AG09319 (cell line): ENCODE measurements at regions not wholly inside any gene's neighbourhood (a gene's known extent, or its start where the extent isn't known, plus 50 kb on each side); places are given as distances from the start of the nearest gene placed in this dataset.

Source experiments
- DNase-seq: peaks from one replicate; pipeline ENCODE4 v3.0.0-alpha.2; 2010; ENCODE audit warnings: low read depth; ENCODE audit errors: extremely low read depth
- TF ChIP-seq, protein P1 (sequence below): IDR thresholded peaks from 2 replicates; pipeline ENCODE4 v1.5.1; 2011; ENCODE audit warnings: low read depth, mild to moderate bottlenecking, inconsistent platforms, low read length, moderate library complexity

DNA sequence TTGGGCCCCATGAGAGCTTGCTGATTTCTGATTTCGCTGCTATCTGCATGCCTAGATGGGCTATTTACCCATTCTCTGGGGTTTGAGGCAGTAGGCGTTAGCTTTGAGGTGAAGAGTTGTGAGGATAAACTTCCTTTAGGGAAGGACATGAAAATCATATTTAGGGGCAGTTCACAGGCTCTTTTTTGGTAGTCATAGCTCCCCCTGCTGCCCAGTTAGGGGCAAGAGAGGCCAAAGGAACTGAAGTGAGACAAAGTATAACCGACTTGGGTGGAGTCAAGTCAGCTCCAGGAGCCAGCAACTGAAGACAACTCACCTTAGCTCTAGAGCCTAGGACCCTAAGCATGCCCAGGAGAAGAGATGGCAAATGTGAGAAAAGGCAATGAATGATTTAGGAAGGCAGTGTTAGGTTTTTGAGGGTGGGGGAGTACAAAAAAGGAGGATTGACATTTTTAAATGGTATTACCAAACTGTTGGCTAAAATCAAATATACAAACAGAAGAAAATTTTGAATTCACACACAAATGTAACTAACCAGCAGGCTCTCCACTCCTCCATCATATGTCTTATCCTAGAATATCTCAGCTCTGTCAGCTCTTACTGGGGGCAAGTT, 625.2 kb downstream of the LMO4 start:
- DNase-seq, result peak; percentile 28
- TF ChIP-seq, protein P1, sequence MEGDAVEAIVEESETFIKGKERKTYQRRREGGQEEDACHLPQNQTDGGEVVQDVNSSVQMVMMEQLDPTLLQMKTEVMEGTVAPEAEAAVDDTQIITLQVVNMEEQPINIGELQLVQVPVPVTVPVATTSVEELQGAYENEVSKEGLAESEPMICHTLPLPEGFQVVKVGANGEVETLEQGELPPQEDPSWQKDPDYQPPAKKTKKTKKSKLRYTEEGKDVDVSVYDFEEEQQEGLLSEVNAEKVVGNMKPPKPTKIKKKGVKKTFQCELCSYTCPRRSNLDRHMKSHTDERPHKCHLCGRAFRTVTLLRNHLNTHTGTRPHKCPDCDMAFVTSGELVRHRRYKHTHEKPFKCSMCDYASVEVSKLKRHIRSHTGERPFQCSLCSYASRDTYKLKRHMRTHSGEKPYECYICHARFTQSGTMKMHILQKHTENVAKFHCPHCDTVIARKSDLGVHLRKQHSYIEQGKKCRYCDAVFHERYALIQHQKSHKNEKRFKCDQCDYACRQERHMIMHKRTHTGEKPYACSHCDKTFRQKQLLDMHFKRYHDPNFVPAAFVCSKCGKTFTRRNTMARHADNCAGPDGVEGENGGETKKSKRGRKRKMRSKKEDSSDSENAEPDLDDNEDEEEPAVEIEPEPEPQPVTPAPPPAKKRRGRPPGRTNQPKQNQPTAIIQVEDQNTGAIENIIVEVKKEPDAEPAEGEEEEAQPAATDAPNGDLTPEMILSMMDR, result peak; percentile 89

DNA sequence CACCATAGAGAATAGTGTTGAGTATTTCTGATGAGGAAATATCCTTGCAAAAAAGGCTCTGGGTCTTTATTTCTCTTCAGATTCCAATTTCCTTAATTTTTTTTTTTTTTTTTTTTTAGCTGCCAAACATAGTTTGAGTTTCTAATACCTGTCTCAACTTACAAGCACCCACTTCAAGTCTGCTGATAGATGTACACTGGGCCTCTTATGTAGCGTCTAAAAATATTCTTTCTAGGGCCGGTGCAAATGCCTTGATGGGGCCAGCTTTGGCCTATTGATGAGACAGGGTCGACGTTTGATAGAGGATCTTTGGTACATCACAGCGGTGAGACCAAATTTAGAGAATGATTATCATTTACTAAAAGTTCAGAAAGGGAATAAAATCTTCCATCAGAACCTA, 626.4 kb downstream of the LMO4 start:
- TF ChIP-seq, protein P1, result no peak
- DNase-seq, result no peak

DNA sequence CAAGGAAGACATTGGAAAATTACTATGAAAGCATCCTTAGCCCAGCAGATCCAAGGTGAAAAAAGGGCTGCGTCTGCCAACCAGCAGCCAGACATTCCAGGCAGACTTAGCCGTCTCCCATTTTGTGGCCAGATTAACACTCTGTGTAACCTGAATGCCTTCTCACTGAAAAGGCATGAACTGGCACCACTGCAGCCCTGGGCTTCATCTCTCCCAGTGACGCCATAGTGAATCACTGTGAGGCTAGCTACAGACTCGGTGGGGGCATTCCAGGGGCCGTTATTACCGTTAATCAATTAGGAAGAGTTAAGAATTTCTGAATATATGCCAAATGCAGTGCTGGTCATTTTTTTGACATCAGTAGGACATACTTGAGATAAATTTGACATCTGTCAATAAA, 627.4 kb downstream of the LMO4 start:
- DNase-seq, result peak; percentile 70

DNA sequence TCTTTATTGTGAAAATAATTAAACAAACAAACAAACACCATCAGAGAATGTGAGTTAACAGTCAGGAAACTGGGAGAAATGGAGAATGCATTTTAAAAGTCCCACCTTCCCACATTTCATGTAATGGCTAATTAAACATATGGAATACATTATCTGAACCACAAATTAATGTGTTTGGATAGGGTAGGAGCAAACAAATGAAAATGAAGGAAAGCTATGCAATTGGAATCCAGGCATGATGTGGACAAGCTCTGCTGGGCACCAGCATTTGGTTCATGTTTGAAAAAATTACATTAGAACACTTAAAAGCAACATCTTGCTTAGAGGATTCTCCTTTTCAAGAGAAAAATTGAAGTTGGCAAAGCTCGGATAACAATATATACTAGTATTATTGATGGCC, 628.1 kb downstream of the LMO4 start:
- TF ChIP-seq, protein P1, result no peak
- DNase-seq, result peak; percentile 28

More for the DNA sequence above, 627.4 kb downstream of the LMO4 start:
- TF ChIP-seq, protein P1, result no peak

DNA sequence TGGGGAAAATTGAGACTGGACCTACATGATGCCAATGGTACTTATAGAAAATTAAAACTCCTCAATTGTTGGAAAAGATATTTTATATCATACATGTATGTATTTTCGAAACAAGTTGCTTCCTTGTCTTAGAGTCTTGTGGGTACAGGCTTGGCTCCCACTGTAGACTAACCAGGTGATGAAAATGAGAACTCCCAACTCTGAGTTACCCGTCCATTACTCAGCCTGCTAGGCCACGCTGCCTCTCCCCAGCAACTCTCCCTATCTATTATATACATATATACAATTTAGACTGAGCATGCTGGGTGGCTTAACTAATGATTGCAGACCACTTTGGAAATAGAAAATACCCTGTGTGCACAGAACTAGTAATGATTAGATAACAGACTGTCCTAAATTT, 628.7 kb downstream of the LMO4 start:
- TF ChIP-seq, protein P1, result no peak

DNA sequence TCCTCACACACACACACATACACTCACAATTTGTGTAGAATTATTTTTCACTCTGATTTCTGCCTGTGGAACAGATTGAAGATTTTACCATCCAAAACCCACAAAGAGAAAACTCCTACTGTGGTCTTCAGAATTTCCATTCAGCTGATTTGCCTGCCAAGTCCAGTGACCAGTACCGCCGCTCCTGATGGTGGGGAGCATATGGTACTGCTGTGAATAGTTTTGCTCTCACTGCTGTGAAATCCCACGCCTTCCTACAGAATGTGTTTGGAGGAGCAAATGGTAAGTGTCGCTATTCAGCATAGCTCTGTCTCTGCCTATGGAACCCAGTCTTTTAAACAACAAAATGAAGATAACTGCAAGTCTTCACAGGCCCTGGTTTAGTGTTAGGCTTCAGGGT, 629.5 kb downstream of the LMO4 start:
- TF ChIP-seq, protein P1, result no peak
- no peak for DNase-seq

More for the DNA sequence above, 628.7 kb downstream of the LMO4 start:
- DNase-seq, result no peak

DNA sequence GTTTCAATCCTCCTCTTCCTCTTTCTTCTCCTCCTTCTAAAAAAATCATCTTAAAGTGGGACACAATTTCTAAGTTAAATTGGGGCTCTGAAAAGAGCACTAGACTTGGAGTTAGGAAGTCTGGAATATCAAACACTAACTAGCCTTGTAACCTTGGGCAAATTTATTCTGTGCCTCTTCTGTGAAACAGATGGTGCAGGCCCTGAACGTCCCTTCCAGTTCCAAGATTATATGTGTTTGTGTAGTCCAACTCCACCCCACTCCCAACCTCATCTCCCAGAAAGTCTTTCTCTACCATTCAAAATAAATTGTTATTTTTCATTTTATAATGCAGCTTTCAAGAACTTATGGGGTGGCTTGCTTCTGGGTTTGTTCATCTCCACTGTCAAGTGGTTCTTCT, 630.0 kb downstream of the LMO4 start:
- no peak for DNase-seq
- TF ChIP-seq, protein P1, result no peak
